ENCODE measurements at regions not wholly inside any gene's neighbourhood (a gene's known extent, or its start where the extent isn't known, plus 50 kb on each side); places are given as distances from the start of the nearest gene placed in this dataset.

GRCh38 chr18:1663879-1664705, 759.4 kb downstream of the ADCYAP1 start:
- TF ChIP-seq CTCF (IDR thresholded peaks at IDR 0.05): peak; percentile 90
- TF ChIP-seq ZFX (IDR thresholded peaks at IDR 0.05; ENCODE audit: borderline replicate concordance): no peak

All from 22Rv1 (cell line).